HG03575 (cell line): ENCODE measurements at regions not wholly inside any gene's neighbourhood (a gene's known extent, or its start where the extent isn't known, plus 50 kb on each side); places are given as distances from the start of the nearest gene placed in this dataset.

ENCODE experiments used
- ATAC-seq: cut with Tn5 transposase; IDR thresholded peaks from one replicate; pipeline ENCODE4 v1.9.1; 2021; ENCODE audit not compliant: unreplicated experiment, insufficient number of reproducible peaks, low FRiP score; ENCODE audit errors: extremely low read depth

- ATAC-seq = no peak
These were observed 888.8 kb downstream of the SLITRK6 start for GRCh38 chr13:84910423-84910822.

- ATAC-seq = no peak
These were observed 895.8 kb downstream of the SLITRK6 start for GRCh38 chr13:84903391-84903790.

GRCh38 chr13:84902243-84902642 lies 897.0 kb downstream of the SLITRK6 start:
- no peak for ATAC-seq

GRCh38 chr13:84896128-84896527 lies 903.1 kb downstream of the SLITRK6 start:
- ATAC-seq = no peak

- no peak for ATAC-seq
These were observed 904.5 kb downstream of the SLITRK6 start for GRCh38 chr13:84894749-84895148.

- ATAC-seq = no peak
These were observed 913.4 kb downstream of the SLITRK6 start for GRCh38 chr13:84885868-84886267.

GRCh38 chr13:84873951-84874350 lies 925.3 kb downstream of the SLITRK6 start:
- no peak for ATAC-seq

- ATAC-seq = no peak
These were observed 929.0 kb downstream of the SLITRK6 start for GRCh38 chr13:84870190-84870589.

GRCh38 chr13:84867246-84867645 lies 932.0 kb downstream of the SLITRK6 start:
- ATAC-seq = no peak

- ATAC-seq = no peak
These were observed 933.4 kb downstream of the SLITRK6 start for GRCh38 chr13:84865783-84866221.

- ATAC-seq = no peak
These were observed 934.9 kb downstream of the SLITRK6 start for GRCh38 chr13:84864341-84864740.

- ATAC-seq = no peak
These were observed 952.1 kb downstream of the SLITRK6 start for GRCh38 chr13:84847107-84847506.

- ATAC-seq = no peak
These were observed 953.2 kb downstream of the SLITRK6 start for GRCh38 chr13:84845907-84846619.

- no peak for ATAC-seq
These were observed 954.7 kb downstream of the SLITRK6 start for GRCh38 chr13:84844473-84844872.

GRCh38 chr13:84843368-84843767 lies 955.9 kb downstream of the SLITRK6 start:
- ATAC-seq = no peak

GRCh38 chr13:84834201-84834600 lies 951.9 kb upstream of the SLITRK1 start:
- ATAC-seq = no peak

- ATAC-seq = no peak
These were observed 949.7 kb upstream of the SLITRK1 start for GRCh38 chr13:84831666-84832657.

- ATAC-seq = no peak
These were observed 941.3 kb upstream of the SLITRK1 start for GRCh38 chr13:84823528-84823927.

- no peak for ATAC-seq
These were observed 939.0 kb upstream of the SLITRK1 start for GRCh38 chr13:84821261-84821660.

GRCh38 chr13:84816567-84817105 lies 934.4 kb upstream of the SLITRK1 start:
- no peak for ATAC-seq
